ENCODE measurements at regions not wholly inside any gene's neighbourhood (a gene's known extent, or its start where the extent isn't known, plus 50 kb on each side); places are given as distances from the start of the nearest gene placed in this dataset.
A peak's percentile ranks its signal among the peaks of the same experiment; 100 is the strongest.

DNA sequence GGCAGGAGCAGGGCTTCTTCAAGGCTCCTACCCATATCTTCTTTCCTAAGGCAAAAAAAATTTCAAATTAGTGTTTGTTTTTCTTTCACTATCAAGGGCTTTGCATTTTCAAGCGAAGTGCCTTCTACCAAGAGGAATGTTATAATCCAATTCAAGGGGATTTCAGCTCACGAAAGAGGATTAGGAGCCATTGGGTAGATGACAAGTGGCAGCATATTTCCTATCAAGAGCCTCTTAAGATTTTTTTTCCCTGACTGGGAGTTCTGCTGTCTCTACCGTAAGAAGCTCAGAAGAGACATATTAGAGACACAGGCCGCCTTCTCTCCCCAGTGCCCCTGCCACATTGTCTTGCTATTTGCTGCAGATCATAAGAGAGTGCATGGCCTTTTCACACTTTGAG lies 55.9 kb upstream of the BMAL1 start:
- no peak overlapping the region for H3K4me2 ChIP-seq (ENCODE audit: low read length)
- ChIA-PET POLR2A (ENCODE audit: unreplicated experiment) (no interaction called here), CTCF (interaction anchor here (0.6 kb wide), 1 partner anchor 28 kb away, joined by 3 read pairs; no protein-coding TSS in a partner anchor)
- H3K4me3 ChIP-seq (ENCODE audit: low read length): no peak overlapping the region
- no peaks in the 10 kb centered on the region for H3K9me2 ChIP-seq (replicated peaks; ENCODE audit: low read length)
- no peaks in the 10 kb centered on the region for H3K9me3 ChIP-seq (ENCODE audit: low read length)
- DNase-seq (no peak), ATAC-seq (no peak)
- 0 out of 2 replicates have a peak overlapping the region, but pooled peaks have one; percentile 3 for H3K27ac ChIP-seq (ENCODE audit: low read length)
- BruUV-seq (replicated peaks): no TSS peak
- no peaks in the 10 kb centered on the region for H3F3A ChIP-seq (ENCODE audit: low read length, unreplicated experiment)
- H2AFZ ChIP-seq (ENCODE audit: low read length): 0 out of 2 replicates have a peak overlapping the region, but pooled peaks have one; percentile 19
- peaks cover 28% of the 10 kb centered on the region for H3K4me1 ChIP-seq (ENCODE audit: insufficient read depth, low read length)
- intact Hi-C loops (cut with micrococcal nuclease): no loop called here
- H3K9ac ChIP-seq (ENCODE audit: low read length): no peak overlapping the region
- no peaks in the 10 kb centered on the region for H3K27me3 ChIP-seq (ENCODE audit: low read length)
- H3K36me3 ChIP-seq (ENCODE audit: low read depth, low read length): no peaks in the 10 kb centered on the region
- H4K20me1 ChIP-seq (ENCODE audit: low read length): no peaks in the 10 kb centered on the region
- no peaks in the 10 kb centered on the region for H3K79me2 ChIP-seq (ENCODE audit: low read length)
- no peak for TF ChIP-seq EZH2 (IDR thresholded peaks at IDR 0.05; ENCODE audit: low read length, unreplicated experiment)
- TF ChIP-seq, protein P1, sequence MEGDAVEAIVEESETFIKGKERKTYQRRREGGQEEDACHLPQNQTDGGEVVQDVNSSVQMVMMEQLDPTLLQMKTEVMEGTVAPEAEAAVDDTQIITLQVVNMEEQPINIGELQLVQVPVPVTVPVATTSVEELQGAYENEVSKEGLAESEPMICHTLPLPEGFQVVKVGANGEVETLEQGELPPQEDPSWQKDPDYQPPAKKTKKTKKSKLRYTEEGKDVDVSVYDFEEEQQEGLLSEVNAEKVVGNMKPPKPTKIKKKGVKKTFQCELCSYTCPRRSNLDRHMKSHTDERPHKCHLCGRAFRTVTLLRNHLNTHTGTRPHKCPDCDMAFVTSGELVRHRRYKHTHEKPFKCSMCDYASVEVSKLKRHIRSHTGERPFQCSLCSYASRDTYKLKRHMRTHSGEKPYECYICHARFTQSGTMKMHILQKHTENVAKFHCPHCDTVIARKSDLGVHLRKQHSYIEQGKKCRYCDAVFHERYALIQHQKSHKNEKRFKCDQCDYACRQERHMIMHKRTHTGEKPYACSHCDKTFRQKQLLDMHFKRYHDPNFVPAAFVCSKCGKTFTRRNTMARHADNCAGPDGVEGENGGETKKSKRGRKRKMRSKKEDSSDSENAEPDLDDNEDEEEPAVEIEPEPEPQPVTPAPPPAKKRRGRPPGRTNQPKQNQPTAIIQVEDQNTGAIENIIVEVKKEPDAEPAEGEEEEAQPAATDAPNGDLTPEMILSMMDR (conservative IDR thresholded peaks at IDR 0.05; ENCODE audit: low read depth, low read length): no peak
- TF ChIP-seq EZH2phosphoT487 (IDR thresholded peaks at IDR 0.05; ENCODE audit: borderline replicate concordance, low read length): no peak

DNA sequence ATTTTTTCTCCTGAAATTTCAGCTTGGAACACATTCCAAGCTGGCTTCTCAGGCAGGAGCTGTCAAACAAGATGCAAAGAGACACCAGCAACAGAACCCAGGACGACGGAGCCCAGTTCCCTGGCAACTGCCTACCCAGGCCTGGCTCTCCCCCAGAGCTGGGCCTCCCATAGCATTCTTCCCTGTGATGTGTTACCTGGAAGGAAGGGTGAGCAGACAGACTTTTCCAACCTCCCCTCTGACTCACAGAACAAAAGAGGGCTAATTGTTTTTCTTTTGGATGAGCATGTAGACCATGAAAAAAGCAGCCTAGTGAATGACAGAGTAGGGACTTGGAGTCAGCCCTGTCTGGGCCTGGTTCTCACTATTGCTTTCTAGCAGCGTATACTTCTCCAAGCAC lies 55.3 kb upstream of the BMAL1 start:
- Histone ChIP-seq H3K9ac (ENCODE audit: low read length) (no peak overlapping the region), H3K9me2 (replicated peaks; ENCODE audit: low read length) (no peaks in the 10 kb centered on the region), H3K4me3 (ENCODE audit: low read length) (no peak overlapping the region), H3K79me2 (ENCODE audit: low read length) (no peaks in the 10 kb centered on the region), H3K9me3 (ENCODE audit: low read length) (no peaks in the 10 kb centered on the region), H3K27ac (ENCODE audit: low read length) (peak overlapping the region; percentile 3; the same call in 1 of the 2 replicates), H4K20me1 (ENCODE audit: low read length) (no peaks in the 10 kb centered on the region), H2AFZ (ENCODE audit: low read length) (0 out of 2 replicates have a peak overlapping the region, but pooled peaks have one; percentile 19), H3F3A (ENCODE audit: low read length, unreplicated experiment) (no peaks in the 10 kb centered on the region), H3K36me3 (ENCODE audit: low read depth, low read length) (no peaks in the 10 kb centered on the region), H3K4me1 (ENCODE audit: insufficient read depth, low read length) (peaks cover 23% of the 10 kb centered on the region), H3K4me2 (ENCODE audit: low read length) (no peak overlapping the region), H3K27me3 (ENCODE audit: low read length) (no peaks in the 10 kb centered on the region)
- CTCF ChIA-PET: interaction anchor here (0.6 kb wide), 1 partner anchor 27 kb away, joined by 3 read pairs; no protein-coding TSS in a partner anchor
- ATAC-seq (peak; percentile 63), DNase-seq (peak; percentile 39)
- no TSS peak for BruUV-seq (replicated peaks)
- intact Hi-C loops (cut with micrococcal nuclease): no loop called here
- TF ChIP-seq EZH2phosphoT487 (IDR thresholded peaks at IDR 0.05; ENCODE audit: borderline replicate concordance, low read length) (no peak), EZH2 (IDR thresholded peaks at IDR 0.05; ENCODE audit: low read length, unreplicated experiment) (no peak)
- TF ChIP-seq, protein P1 (conservative IDR thresholded peaks at IDR 0.05; ENCODE audit: low read depth, low read length): no peak
- POLR2A ChIA-PET (ENCODE audit: unreplicated experiment): no interaction called here

DNA sequence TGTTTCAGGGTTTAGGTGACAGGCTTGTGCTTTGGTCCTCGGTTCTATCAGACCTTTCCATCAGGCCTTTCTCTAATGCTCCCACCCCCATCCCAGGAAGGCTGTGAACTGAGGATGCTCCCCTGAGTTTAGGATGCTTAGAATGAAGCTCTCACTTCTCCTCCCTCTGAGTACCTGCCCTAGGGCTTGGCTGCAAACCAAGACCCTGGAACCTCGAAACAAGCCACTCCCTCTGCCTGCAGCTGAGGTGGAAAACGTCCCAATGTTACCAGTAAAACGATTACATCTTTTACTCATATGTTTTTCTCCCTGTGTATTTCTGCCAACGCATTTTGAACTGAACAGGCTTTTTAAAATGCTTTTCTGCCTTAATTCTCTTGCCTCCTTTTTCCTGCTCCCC lies 54.5 kb upstream of the BMAL1 start:
- no peak overlapping the region for H2AFZ ChIP-seq (ENCODE audit: low read length)
- H3K27me3 ChIP-seq (ENCODE audit: low read length): no peaks in the 10 kb centered on the region
- H3K36me3 ChIP-seq (ENCODE audit: low read depth, low read length): no peaks in the 10 kb centered on the region
- H3K4me1 ChIP-seq (ENCODE audit: insufficient read depth, low read length): peaks cover 21% of the 10 kb centered on the region
- no peak overlapping the region for H3K9ac ChIP-seq (ENCODE audit: low read length)
- DNase-seq (no peak), ATAC-seq (no peak; the same call in 1 of the 2 replicates)
- H3K4me2 ChIP-seq (ENCODE audit: low read length): no peak overlapping the region
- CTCF ChIA-PET: no interaction called here
- no TSS peak for BruUV-seq (replicated peaks)
- no peaks in the 10 kb centered on the region for H3F3A ChIP-seq (ENCODE audit: low read length, unreplicated experiment)
- no peak for TF ChIP-seq EZH2 (IDR thresholded peaks at IDR 0.05; ENCODE audit: low read length, unreplicated experiment)
- TF ChIP-seq EZH2phosphoT487 (IDR thresholded peaks at IDR 0.05; ENCODE audit: borderline replicate concordance, low read length): no peak
- TF ChIP-seq, protein P1 (conservative IDR thresholded peaks at IDR 0.05; ENCODE audit: low read depth, low read length): no peak
- POLR2A ChIA-PET (ENCODE audit: unreplicated experiment): no interaction called here
- H3K27ac ChIP-seq (ENCODE audit: low read length): no peak overlapping the region
- no peak overlapping the region for H3K4me3 ChIP-seq (ENCODE audit: low read length)
- no peaks in the 10 kb centered on the region for H3K79me2 ChIP-seq (ENCODE audit: low read length)
- intact Hi-C loops (cut with micrococcal nuclease): no loop called here
- H3K9me3 ChIP-seq (ENCODE audit: low read length): no peaks in the 10 kb centered on the region
- no peaks in the 10 kb centered on the region for H4K20me1 ChIP-seq (ENCODE audit: low read length)
- no peaks in the 10 kb centered on the region for H3K9me2 ChIP-seq (replicated peaks; ENCODE audit: low read length)

All from PC-3 (cell line).